ENCODE measurements at regions not wholly inside any gene's neighbourhood (a gene's known extent, or its start where the extent isn't known, plus 50 kb on each side); places are given as distances from the start of the nearest gene placed in this dataset.

GRCh38 chr16:13797718-13798117 lies 122.2 kb upstream of the ERCC4 start:
- no peaks in the 10 kb centered on the region for H3K36me3 ChIP-seq
- H3K27me3 ChIP-seq = no peaks in the 10 kb centered on the region
- H3K4me3 ChIP-seq = no peak overlapping the region
- peaks cover 0 to 23% (median 19%) of the 10 kb centered on the region in 4 donors for H3K4me1 ChIP-seq
- no peak overlapping the region for H3K27ac ChIP-seq
- no peaks in the 10 kb centered on the region for H3K9me3 ChIP-seq
- no peak for DNase-seq
- TF ChIP-seq EP300 (IDR thresholded peaks at IDR 0.05) (no peak), POLR2A (IDR thresholded peaks at IDR 0.05) (no peak), POLR2AphosphoS5 (IDR thresholded peaks at IDR 0.05) (no peak), CTCF (IDR thresholded peaks at IDR 0.05) (no peak)
- intact Hi-C loops (cut with DNase I) = no loop called here

DNA sequence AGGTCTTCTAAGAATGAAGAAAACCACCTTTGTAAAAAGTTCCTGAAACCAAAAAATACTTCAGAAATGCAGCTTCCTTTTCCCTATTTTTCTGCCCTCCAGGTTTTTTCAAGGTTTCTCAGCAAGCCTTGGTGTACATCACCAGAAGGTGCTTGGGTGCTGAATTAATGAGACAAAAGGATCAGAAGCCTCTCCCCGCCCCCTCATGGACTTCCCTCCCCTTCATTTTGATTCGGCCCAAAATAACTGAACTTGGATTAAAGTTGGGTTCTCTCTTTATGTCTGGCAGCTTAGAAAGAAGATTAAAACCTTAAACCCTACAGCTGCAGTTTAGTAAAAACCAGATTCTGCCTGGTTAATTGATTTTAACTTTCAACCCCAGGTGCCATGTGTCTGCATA lies 121.7 kb upstream of the ERCC4 start:
- Histone ChIP-seq H3K4me1 (peaks cover 0 to 18% (median 16%) of the 10 kb centered on the region in 4 donors), H3K27ac (no peak overlapping the region), H3K9me3 (no peaks in the 10 kb centered on the region), H3K36me3 (no peaks in the 10 kb centered on the region), H3K4me3 (no peak overlapping the region), H3K27me3 (no peaks in the 10 kb centered on the region)
- TF ChIP-seq CTCF (IDR thresholded peaks at IDR 0.05) (no peak), EP300 (IDR thresholded peaks at IDR 0.05) (no peak), POLR2A (IDR thresholded peaks at IDR 0.05) (no peak), POLR2AphosphoS5 (IDR thresholded peaks at IDR 0.05) (no peak)
- 70 to 74% methylated on average over 2 of the region's 2 CpGs for WGBS, 2 donors
- intact Hi-C loops (cut with DNase I) = no loop called here
- no peak for DNase-seq

- H3K36me3 ChIP-seq = no peaks in the 10 kb centered on the region
- WGBS, 2 donors = 90 to 92% methylated on average over 3 of the region's 3 CpGs
- no peaks in the 10 kb centered on the region for H3K27me3 ChIP-seq
- no peak overlapping the region for H3K27ac ChIP-seq
- H3K9me3 ChIP-seq = no peaks in the 10 kb centered on the region
- H3K4me1 ChIP-seq = no peaks in the 10 kb centered on the region
- TF ChIP-seq EP300 (IDR thresholded peaks at IDR 0.05) (no peak), CTCF (IDR thresholded peaks at IDR 0.05) (no peak), POLR2AphosphoS5 (IDR thresholded peaks at IDR 0.05) (no peak), POLR2A (IDR thresholded peaks at IDR 0.05) (no peak)
- intact Hi-C loops (cut with DNase I) = no loop called here
- H3K4me3 ChIP-seq = no peak overlapping the region
- DNase-seq = no peak
Measured at GRCh38 chr16:13803974-13804373, 116.0 kb upstream of the ERCC4 start.

GRCh38 chr16:13805951-13806350 lies 114.0 kb upstream of the ERCC4 start:
- WGBS, 2 donors = 91 to 92% methylated on average over 4 of the region's 4 CpGs

More at GRCh38 chr16:13805951-13806350, 114.0 kb upstream of the ERCC4 start:
- DNase-seq = no peak
- Histone ChIP-seq H3K4me1 (no peaks in the 10 kb centered on the region), H3K27ac (no peak overlapping the region), H3K9me3 (no peaks in the 10 kb centered on the region), H3K27me3 (peaks cover 0 to 11% (median 0%) of the 10 kb centered on the region in 3 donors), H3K36me3 (no peaks in the 10 kb centered on the region), H3K4me3 (no peak overlapping the region)
- TF ChIP-seq EP300 (IDR thresholded peaks at IDR 0.05) = no peak
- TF ChIP-seq CTCF (IDR thresholded peaks at IDR 0.05) = no peak
- no peak for TF ChIP-seq POLR2AphosphoS5 (IDR thresholded peaks at IDR 0.05)
- no peak for TF ChIP-seq POLR2A (IDR thresholded peaks at IDR 0.05)
- intact Hi-C loops (cut with DNase I) = no loop called here

Measured in sigmoid colon (tissue), 6 donors.